ENCODE measurements at regions not wholly inside any gene's neighbourhood (a gene's known extent, or its start where the extent isn't known, plus 50 kb on each side); places are given as distances from the start of the nearest gene placed in this dataset.

DNA sequence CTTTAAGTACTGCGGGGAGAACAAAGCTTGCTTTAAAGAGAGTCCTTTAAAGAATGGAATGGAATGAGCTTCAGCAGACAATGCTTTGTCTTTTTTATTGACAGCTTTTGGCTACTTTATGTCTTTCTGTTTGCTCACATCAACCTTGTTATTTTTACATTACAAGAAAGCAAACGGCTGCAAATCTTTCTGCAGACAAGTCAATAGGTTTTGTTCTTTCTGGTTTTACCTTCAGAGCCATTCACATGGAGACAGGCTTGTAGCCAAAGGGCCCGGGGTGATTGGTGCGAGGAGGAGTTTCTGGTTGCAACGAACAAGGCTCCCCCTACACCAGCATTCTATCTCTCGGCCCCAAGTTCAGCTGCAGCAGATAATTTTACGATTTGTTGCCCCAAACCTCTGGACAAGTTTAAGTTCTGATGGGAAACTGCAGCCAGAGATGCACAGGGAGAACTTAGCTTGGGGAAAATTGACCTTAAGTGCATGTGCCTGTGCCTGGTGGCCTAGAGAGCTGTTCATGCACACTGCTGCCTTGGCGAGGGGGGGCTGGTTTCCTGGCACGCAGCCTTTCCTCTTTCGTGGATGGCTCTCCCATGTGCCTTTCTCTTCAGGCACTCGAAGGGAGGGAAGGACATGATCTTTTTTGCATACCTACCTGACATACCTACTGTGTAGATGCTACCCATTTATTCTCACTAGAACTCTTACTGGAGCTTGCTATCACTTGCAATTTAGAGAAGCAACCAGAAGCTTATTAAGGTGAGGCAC is 543.2 kb downstream of the DCDC2C start:
- no peak overlapping the region for H3K4me2 ChIP-seq (ENCODE audit: low read length)
- no peak overlapping the region for H3K4me3 ChIP-seq (ENCODE audit: low read length)
- H2AFZ ChIP-seq (ENCODE audit: low read depth, low read length): no peak overlapping the region
- TF ChIP-seq, protein P1, sequence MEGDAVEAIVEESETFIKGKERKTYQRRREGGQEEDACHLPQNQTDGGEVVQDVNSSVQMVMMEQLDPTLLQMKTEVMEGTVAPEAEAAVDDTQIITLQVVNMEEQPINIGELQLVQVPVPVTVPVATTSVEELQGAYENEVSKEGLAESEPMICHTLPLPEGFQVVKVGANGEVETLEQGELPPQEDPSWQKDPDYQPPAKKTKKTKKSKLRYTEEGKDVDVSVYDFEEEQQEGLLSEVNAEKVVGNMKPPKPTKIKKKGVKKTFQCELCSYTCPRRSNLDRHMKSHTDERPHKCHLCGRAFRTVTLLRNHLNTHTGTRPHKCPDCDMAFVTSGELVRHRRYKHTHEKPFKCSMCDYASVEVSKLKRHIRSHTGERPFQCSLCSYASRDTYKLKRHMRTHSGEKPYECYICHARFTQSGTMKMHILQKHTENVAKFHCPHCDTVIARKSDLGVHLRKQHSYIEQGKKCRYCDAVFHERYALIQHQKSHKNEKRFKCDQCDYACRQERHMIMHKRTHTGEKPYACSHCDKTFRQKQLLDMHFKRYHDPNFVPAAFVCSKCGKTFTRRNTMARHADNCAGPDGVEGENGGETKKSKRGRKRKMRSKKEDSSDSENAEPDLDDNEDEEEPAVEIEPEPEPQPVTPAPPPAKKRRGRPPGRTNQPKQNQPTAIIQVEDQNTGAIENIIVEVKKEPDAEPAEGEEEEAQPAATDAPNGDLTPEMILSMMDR (IDR thresholded peaks at IDR 0.05; ENCODE audit: low read depth, low read length): no peak
- no peak for TF ChIP-seq EZH2phosphoT487 (IDR thresholded peaks at IDR 0.05; ENCODE audit: low read depth)
- H3K27me3 ChIP-seq (ENCODE audit: low read depth, low read length): no peaks in the 10 kb centered on the region
- H3K36me3 ChIP-seq (replicated peaks; ENCODE audit: low read depth, low read length): no peaks in the 10 kb centered on the region
- H3K9me3 ChIP-seq (ENCODE audit: insufficient read depth, low read length): no peaks in the 10 kb centered on the region
- no peaks in the 10 kb centered on the region for H3K79me2 ChIP-seq (ENCODE audit: low read length)
- no peak overlapping the region for H3K27ac ChIP-seq (ENCODE audit: low read length)
- peaks cover 6% of the 10 kb centered on the region; the same call in 1 of the 2 replicates for H3K4me1 ChIP-seq (ENCODE audit: low read length)
- H3K9ac ChIP-seq (ENCODE audit: low read length): no peak overlapping the region
- H4K20me1 ChIP-seq (ENCODE audit: insufficient read depth, low read length): no peaks in the 10 kb centered on the region

DNA sequence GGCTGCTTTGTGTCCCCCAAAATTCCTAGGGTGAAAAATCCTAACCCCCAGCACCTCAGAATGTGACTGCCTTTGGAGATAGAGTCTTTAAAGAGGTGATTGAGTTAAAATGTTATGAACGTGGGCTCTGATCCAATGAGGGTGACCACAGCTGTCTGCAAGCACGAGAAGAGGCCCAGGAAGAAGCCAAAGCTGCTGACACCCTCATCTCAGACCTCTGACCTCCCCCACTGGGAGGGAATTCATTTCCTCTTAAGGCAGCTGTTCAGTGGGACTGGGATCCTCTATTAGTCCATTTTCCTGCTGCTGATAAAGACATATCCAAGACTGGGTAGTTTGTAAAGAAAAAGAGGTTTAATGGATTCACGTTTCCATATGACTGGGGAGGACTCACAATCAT is 544.4 kb downstream of the DCDC2C start:
- no peak overlapping the region for H3K27ac ChIP-seq (ENCODE audit: low read length)
- H3K9me3 ChIP-seq (ENCODE audit: insufficient read depth, low read length): no peaks in the 10 kb centered on the region
- no peaks in the 10 kb centered on the region for H3K36me3 ChIP-seq (replicated peaks; ENCODE audit: low read depth, low read length)
- no peak overlapping the region for H3K4me2 ChIP-seq (ENCODE audit: low read length)
- H3K4me3 ChIP-seq (ENCODE audit: low read length): no peak overlapping the region
- no peaks in the 10 kb centered on the region for H4K20me1 ChIP-seq (ENCODE audit: insufficient read depth, low read length)
- H3K27me3 ChIP-seq (ENCODE audit: low read depth, low read length): no peaks in the 10 kb centered on the region
- TF ChIP-seq, protein P1 (IDR thresholded peaks at IDR 0.05; ENCODE audit: low read depth, low read length): no peak
- H3K79me2 ChIP-seq (ENCODE audit: low read length): no peaks in the 10 kb centered on the region
- H3K4me1 ChIP-seq (ENCODE audit: low read length): peaks cover 6% of the 10 kb centered on the region; the same call in 1 of the 2 replicates
- no peak overlapping the region for H3K9ac ChIP-seq (ENCODE audit: low read length)
- no peak overlapping the region for H2AFZ ChIP-seq (ENCODE audit: low read depth, low read length)

DNA sequence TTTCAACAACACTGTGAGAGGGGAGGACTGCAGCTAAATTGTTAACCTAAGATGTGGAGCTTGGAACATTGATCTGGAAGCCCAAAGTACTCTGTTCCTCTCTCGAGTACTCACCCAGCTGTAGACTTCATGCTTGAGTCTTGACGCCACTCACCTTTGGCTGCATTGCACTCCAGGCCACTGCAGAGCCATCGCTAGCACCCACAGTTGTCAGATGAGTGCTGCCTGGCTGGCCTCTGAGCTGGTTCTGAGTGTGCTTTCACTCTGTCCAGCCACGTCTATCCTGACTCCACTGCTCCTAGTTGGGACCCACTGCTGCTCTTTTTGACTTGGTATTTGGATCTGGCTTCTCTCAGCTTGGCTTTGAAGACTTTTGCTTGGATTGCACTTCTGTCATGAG is 552.1 kb downstream of the DCDC2C start:
- H3K36me3 ChIP-seq (replicated peaks; ENCODE audit: low read depth, low read length): no peaks in the 10 kb centered on the region
- no peaks in the 10 kb centered on the region for H3K27me3 ChIP-seq (ENCODE audit: low read depth, low read length)
- no peak for TF ChIP-seq EZH2phosphoT487 (IDR thresholded peaks at IDR 0.05; ENCODE audit: low read depth)
- TF ChIP-seq, protein P1 (IDR thresholded peaks at IDR 0.05; ENCODE audit: low read depth, low read length): no peak
- H3K9me3 ChIP-seq (ENCODE audit: insufficient read depth, low read length): no peaks in the 10 kb centered on the region
- no peak overlapping the region for H2AFZ ChIP-seq (ENCODE audit: low read depth, low read length)
- no peaks in the 10 kb centered on the region for H4K20me1 ChIP-seq (ENCODE audit: insufficient read depth, low read length)
- no peaks in the 10 kb centered on the region for H3K79me2 ChIP-seq (ENCODE audit: low read length)
- H3K9ac ChIP-seq (ENCODE audit: low read length): no peak overlapping the region
- peaks cover 8% of the 10 kb centered on the region; the same call in 1 of the 2 replicates for H3K4me1 ChIP-seq (ENCODE audit: low read length)
- H3K4me2 ChIP-seq (ENCODE audit: low read length): no peak overlapping the region
- H3K27ac ChIP-seq (ENCODE audit: low read length): no peak overlapping the region
- H3K4me3 ChIP-seq (ENCODE audit: low read length): no peak overlapping the region

DNA sequence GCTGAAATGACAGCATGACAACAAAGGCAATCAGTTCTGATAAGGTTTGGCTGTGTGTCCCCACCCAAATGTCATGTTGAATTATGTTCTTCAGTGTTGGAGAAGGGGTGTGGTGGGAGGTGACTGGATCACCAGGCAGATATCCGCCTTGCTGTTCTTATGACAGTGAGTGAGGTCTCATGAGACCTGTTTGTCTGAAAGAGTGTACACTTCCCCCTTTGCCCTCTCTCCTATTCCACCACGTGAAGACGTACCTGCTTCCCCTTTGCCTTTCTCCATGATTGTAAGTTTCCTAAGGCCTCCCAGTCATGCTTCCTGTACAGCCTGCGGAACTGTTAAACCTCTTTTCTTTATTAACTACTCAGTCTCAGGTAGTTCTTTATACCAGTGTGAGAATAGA is 553.0 kb downstream of the DCDC2C start:
- H3K79me2 ChIP-seq (ENCODE audit: low read length): no peaks in the 10 kb centered on the region
- no peak overlapping the region for H3K27ac ChIP-seq (ENCODE audit: low read length)
- no peaks in the 10 kb centered on the region for H4K20me1 ChIP-seq (ENCODE audit: insufficient read depth, low read length)
- H3K9me3 ChIP-seq (ENCODE audit: insufficient read depth, low read length): no peaks in the 10 kb centered on the region
- H2AFZ ChIP-seq (ENCODE audit: low read depth, low read length): no peak overlapping the region
- H3K27me3 ChIP-seq (ENCODE audit: low read depth, low read length): no peaks in the 10 kb centered on the region
- no peak for TF ChIP-seq EZH2phosphoT487 (IDR thresholded peaks at IDR 0.05; ENCODE audit: low read depth)
- TF ChIP-seq, protein P1 (IDR thresholded peaks at IDR 0.05; ENCODE audit: low read depth, low read length): no peak
- H3K4me3 ChIP-seq (ENCODE audit: low read length): no peak overlapping the region
- no peaks in the 10 kb centered on the region for H3K36me3 ChIP-seq (replicated peaks; ENCODE audit: low read depth, low read length)
- H3K4me1 ChIP-seq (ENCODE audit: low read length): peaks cover 5% of the 10 kb centered on the region; the same call in 1 of the 2 replicates
- H3K4me2 ChIP-seq (ENCODE audit: low read length): no peak overlapping the region
- H3K9ac ChIP-seq (ENCODE audit: low read length): no peak overlapping the region

Data from OCI-LY3 (cell line).